ENCODE measurements at regions not wholly inside any gene's neighbourhood (a gene's known extent, or its start where the extent isn't known, plus 50 kb on each side); places are given as distances from the start of the nearest gene placed in this dataset.
A peak's percentile ranks its signal among the peaks of the same experiment; 100 is the strongest.
"Not testable (repeated sequence)": the region's sequence is repeated elsewhere in the genome, so short reads cannot be mapped to it uniquely, and the experiment has no call there.

- H3K4me1 Mint-ChIP-seq (ENCODE audit: low read depth): peaks cover 3% of the 10 kb centered on the region
- no peak overlapping the region for H3K27ac Mint-ChIP-seq
- H3K27me3 Mint-ChIP-seq: no peaks in the 10 kb centered on the region
- no peaks in the 10 kb centered on the region for H3K36me3 Mint-ChIP-seq
- no peaks in the 10 kb centered on the region for H3K9me3 Mint-ChIP-seq (ENCODE audit: low read depth)
- H3K4me3 Mint-ChIP-seq: no peak overlapping the region
These were observed 80.6 kb upstream of the HMCN1 start for GRCh38 chr1:185653615-185654014.

DNA sequence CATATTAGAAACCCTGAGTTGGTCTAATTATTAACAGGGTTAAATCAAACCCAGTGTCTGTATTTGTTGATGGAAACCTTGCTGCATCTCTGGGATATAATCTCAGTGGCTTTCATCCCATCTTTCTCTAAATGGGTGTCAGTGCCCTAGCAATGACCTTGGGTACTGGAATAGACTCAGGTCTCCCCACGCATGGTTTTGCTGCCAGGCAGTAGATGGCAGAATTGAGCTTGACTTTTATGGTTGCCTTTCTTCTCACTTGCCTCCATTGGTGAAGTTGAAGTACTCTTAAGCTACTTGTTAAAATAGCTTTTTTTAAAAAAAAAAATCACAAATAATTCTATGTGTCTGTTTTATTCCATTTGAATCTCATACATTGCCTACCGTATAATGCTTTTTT lies 81.8 kb upstream of the HMCN1 start:
- H3K27ac Mint-ChIP-seq: no peak overlapping the region
- no peak overlapping the region for H3K4me3 Mint-ChIP-seq
- no peaks in the 10 kb centered on the region for H3K36me3 Mint-ChIP-seq
- no peaks in the 10 kb centered on the region for H3K27me3 Mint-ChIP-seq
- no peaks in the 10 kb centered on the region for H3K9me3 Mint-ChIP-seq (ENCODE audit: low read depth)
- H3K4me1 Mint-ChIP-seq (ENCODE audit: low read depth): peaks cover 16% of the 10 kb centered on the region

DNA sequence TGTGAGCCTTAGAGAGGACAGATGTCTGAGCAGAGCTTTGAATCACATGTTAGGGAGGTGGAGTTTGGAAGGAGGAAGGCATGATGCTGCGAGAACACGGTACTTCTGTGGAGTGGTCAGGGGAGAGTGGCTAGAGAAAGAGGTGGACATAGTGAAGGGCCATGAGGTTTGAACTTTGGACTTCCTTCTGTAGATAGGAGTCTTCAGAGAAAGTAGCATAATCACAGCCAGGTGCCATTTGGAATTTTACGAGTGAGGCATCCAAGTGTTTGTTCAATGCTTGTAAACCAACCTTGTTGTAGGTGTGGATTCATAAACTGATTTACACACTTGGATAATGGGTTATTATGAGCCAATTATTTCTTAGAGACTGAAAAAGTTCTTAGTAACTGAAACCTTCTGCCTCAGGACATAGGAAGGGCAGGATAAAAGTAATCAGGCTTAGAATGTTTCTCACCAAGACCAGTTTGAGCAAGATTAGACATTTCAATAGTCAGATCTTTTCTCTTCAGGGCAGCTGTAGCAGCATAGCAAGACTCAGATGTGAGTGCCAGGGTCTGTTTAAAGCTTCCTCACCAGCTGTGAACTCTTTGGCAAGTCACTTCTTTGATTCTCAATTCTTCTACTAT lies 83.5 kb upstream of the HMCN1 start:
- Mint-ChIP-seq H3K4me3 (no peak overlapping the region), H3K27me3 (no peaks in the 10 kb centered on the region), H3K4me1 (ENCODE audit: low read depth) (peaks cover 32% of the 10 kb centered on the region), H3K27ac (peak overlapping the region; percentile 23), H3K36me3 (no peaks in the 10 kb centered on the region), H3K9me3 (ENCODE audit: low read depth) (no peaks in the 10 kb centered on the region)

- peaks cover 5% of the 10 kb centered on the region for H3K36me3 Mint-ChIP-seq
- no peaks in the 10 kb centered on the region for H3K9me3 Mint-ChIP-seq (ENCODE audit: low read depth)
- H3K27me3 Mint-ChIP-seq: no peaks in the 10 kb centered on the region
- no peak overlapping the region for H3K27ac Mint-ChIP-seq
- H3K4me3 Mint-ChIP-seq: no peak overlapping the region
- peaks cover 42% of the 10 kb centered on the region for H3K4me1 Mint-ChIP-seq (ENCODE audit: low read depth)
These were observed 85.2 kb upstream of the HMCN1 start for GRCh38 chr1:185648858-185649589.

- H3K4me3 Mint-ChIP-seq: peak overlapping the region; percentile 56
- not testable (repeated sequence) for H3K9me3 Mint-ChIP-seq (ENCODE audit: low read depth); H3K36me3 Mint-ChIP-seq; H3K27me3 Mint-ChIP-seq
- H3K4me1 Mint-ChIP-seq (ENCODE audit: low read depth): peaks cover 42% of the 10 kb centered on the region
- H3K27ac Mint-ChIP-seq: peak overlapping the region; percentile 61
These were observed 86.5 kb upstream of the HMCN1 start for GRCh38 chr1:185647597-185648267.

- peaks cover 42% of the 10 kb centered on the region for H3K4me1 Mint-ChIP-seq (ENCODE audit: low read depth)
- H3K27ac Mint-ChIP-seq: peak overlapping the region; percentile 28
- H3K4me3 Mint-ChIP-seq: no peak overlapping the region
These were observed 87.9 kb upstream of the HMCN1 start for GRCh38 chr1:185646202-185646683.

DNA sequence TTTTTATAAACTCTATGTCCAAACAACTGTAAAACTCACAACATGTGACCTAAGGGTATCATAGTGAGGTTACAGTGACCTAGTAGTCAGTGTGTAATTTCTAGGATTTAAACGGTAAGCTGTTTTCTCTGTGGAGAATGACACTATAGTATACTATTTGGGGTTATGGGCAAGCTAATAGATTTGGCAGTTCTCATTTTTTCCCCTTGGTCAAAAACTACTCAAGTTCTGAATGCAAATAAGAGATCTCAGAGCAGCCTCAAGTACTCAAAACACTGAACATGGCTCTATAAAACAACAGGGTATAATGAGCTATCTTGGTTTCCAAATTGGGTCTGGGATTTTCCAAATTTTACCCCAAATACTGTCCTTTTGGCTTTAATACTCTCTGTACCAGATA lies 88.5 kb upstream of the HMCN1 start:
- Mint-ChIP-seq H3K9me3 (ENCODE audit: low read depth) (no peaks in the 10 kb centered on the region), H3K27ac (no peak overlapping the region), H3K4me1 (ENCODE audit: low read depth) (peaks cover 42% of the 10 kb centered on the region), H3K36me3 (peaks cover 9% of the 10 kb centered on the region), H3K4me3 (no peak overlapping the region), H3K27me3 (no peaks in the 10 kb centered on the region)

More at GRCh38 chr1:185646202-185646683, 87.9 kb upstream of the HMCN1 start:
- Mint-ChIP-seq H3K9me3 (ENCODE audit: low read depth) (no peaks in the 10 kb centered on the region), H3K36me3 (peaks cover 7% of the 10 kb centered on the region), H3K27me3 (no peaks in the 10 kb centered on the region)

- Mint-ChIP-seq H3K27ac (no peak overlapping the region), H3K4me3 (no peak overlapping the region), H3K36me3 (peaks cover 9% of the 10 kb centered on the region), H3K9me3 (ENCODE audit: low read depth) (no peaks in the 10 kb centered on the region), H3K27me3 (no peaks in the 10 kb centered on the region), H3K4me1 (ENCODE audit: low read depth) (peaks cover 39% of the 10 kb centered on the region)
These were observed 89.0 kb upstream of the HMCN1 start for GRCh38 chr1:185645162-185645640.

DNA sequence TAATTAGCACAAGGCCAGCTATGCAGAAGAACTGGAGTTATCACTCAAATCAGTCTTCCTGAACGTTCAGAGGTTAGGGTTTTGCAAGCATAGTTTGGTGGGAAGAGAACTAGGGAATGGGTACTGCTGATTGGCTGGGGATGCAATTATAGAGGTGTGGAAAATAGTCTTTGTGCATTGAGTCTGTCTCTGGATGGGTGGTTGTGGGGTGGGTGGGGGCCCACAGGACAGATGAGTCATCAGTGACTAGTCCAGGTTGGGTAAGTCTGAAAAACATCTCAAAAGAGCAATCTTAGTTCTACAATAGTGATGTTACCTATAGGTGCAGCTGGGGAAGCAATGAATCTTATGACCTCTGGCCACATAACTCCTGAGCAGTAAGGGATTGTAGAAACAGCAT lies 89.7 kb upstream of the HMCN1 start:
- no peaks in the 10 kb centered on the region for H3K9me3 Mint-ChIP-seq (ENCODE audit: low read depth)
- peaks cover 39% of the 10 kb centered on the region for H3K4me1 Mint-ChIP-seq (ENCODE audit: low read depth)
- peak overlapping the region; percentile 11 for H3K27ac Mint-ChIP-seq
- no peaks in the 10 kb centered on the region for H3K27me3 Mint-ChIP-seq
- peaks cover 9% of the 10 kb centered on the region for H3K36me3 Mint-ChIP-seq
- no peak overlapping the region for H3K4me3 Mint-ChIP-seq

DNA sequence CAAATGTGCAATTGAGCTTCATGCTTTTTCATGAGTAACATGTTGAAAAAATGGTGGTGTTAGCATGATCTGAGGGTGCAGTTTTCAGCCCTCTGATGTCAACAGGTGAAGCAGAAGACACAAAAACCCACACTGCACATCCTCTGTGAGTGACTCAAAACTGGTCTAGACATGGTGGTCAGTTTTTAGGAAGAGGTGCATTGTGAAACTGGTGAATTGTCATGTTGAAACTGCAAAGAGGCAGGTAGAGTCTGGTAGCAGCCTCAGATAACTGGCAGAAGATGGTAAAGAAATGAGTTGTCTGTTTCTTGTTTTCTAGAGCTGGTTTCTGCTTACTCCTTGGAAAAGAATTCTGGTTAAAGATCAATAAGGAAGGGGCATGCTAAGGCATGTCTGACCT lies 97.3 kb upstream of the HMCN1 start:
- Mint-ChIP-seq H3K36me3 (peaks cover 12% of the 10 kb centered on the region), H3K27me3 (no peaks in the 10 kb centered on the region), H3K4me3 (no peak overlapping the region), H3K9me3 (ENCODE audit: low read depth) (peaks cover 13% of the 10 kb centered on the region), H3K27ac (no peak overlapping the region), H3K4me1 (ENCODE audit: low read depth) (peaks cover 3% of the 10 kb centered on the region)

DNA sequence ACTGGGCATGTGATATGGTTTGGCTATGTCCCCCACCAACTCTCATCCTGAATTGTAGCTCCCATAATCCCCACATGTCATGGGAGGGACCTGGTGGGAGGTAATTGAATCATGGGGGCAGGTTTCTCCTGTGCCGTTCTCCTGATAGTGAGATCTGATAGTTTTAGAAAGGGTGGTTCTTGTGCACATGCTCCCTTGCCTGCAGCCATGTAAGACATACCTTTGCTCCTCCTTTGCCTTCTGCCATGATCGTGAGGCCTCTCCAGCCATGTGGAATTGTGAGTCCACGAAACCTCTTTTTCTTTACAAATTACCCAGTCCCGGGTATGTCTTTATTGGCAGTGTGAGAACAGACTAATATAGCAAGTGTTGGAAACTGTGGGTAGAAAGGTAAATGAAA lies 99.5 kb upstream of the HMCN1 start:
- H3K27ac Mint-ChIP-seq: no peak overlapping the region
- no peak overlapping the region for H3K4me3 Mint-ChIP-seq
- peaks cover 13% of the 10 kb centered on the region for H3K9me3 Mint-ChIP-seq (ENCODE audit: low read depth)
- H3K27me3 Mint-ChIP-seq: no peaks in the 10 kb centered on the region
- H3K4me1 Mint-ChIP-seq (ENCODE audit: low read depth): peaks cover 3% of the 10 kb centered on the region
- peaks cover 10% of the 10 kb centered on the region for H3K36me3 Mint-ChIP-seq

DNA sequence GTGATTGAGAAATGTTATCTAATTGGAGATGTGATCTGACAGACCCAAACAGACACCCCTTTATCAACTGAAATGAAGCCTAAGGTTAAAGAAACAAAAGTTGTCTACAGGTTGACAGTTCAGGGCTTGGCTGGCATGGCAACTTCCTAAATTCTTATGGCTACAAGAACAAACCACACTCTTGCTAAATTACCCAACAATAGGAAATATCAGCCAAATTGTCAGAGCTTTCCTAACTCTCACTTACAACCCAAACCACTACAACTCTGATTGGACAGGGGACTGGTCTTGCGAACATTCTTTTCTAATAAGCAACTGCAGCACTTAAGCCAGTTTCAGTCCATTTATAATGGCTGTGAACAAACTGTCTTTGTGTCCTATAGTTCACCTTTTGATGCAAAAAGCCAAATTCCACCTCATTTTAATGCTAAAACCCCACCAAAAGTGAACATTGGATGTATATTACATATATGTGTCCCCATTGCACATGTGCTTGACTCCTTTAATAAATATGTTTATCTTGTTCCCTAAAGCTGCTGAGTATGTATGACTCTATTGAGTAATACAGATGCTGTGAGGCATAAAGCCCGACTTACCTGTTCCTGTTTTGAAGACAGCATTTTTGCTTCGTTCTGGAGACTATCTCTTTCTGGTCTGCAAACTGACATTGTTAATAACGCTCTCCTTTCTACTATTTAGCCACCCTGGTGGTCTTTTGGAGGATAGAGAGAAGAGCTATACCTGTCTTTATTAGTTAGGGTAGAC lies 101.3 kb upstream of the HMCN1 start:
- H3K36me3 Mint-ChIP-seq: peaks cover 7% of the 10 kb centered on the region
- H3K4me3 Mint-ChIP-seq: no peak overlapping the region
- H3K27me3 Mint-ChIP-seq: no peaks in the 10 kb centered on the region
- peaks cover 3% of the 10 kb centered on the region for H3K4me1 Mint-ChIP-seq (ENCODE audit: low read depth)
- H3K27ac Mint-ChIP-seq: no peak overlapping the region
- H3K9me3 Mint-ChIP-seq (ENCODE audit: low read depth): peaks cover 7% of the 10 kb centered on the region

- Mint-ChIP-seq H3K27me3 (no peaks in the 10 kb centered on the region), H3K36me3 (peaks cover 4% of the 10 kb centered on the region), H3K9me3 (ENCODE audit: low read depth) (peaks cover 7% of the 10 kb centered on the region), H3K4me3 (no peak overlapping the region), H3K27ac (no peak overlapping the region), H3K4me1 (ENCODE audit: low read depth) (no peaks in the 10 kb centered on the region)
These were observed 102.3 kb upstream of the HMCN1 start for GRCh38 chr1:185631843-185632242.

DNA sequence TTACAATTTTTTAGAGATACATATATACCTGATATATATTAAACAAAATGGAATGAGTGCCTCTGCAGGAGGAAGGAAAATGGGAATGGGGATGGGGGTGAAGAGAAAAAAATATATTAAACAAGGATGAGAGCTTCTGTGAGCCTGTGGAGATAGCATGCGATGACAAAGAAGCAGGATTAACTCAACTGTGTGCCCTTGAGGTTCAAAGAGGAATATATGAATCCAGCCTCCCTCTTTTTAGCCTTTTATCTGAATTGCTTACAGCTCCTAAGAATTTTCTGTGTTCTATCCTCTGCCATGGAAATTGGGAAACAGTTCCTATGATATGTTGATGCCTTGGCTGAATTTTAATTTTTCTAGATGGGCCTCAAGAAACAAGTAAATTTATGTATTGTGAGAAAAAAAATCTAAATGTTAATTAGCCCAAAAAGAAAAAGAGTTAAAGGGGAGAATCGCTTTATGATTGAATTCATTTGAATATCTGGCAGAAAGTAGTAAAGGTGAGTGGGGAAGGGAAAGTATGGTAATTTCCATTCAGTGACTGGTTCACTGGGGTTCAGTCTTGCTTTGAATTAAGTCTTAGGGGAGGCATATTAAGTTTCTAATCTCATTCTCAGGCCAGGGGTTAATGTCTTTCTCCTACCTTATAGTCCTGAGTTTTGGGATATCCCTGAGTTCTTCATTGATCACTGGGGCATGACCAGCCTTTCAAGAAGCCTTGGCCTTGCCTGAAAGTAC lies 106.3 kb upstream of the HMCN1 start:
- Mint-ChIP-seq H3K27ac (no peak overlapping the region), H3K4me1 (ENCODE audit: low read depth) (no peaks in the 10 kb centered on the region), H3K4me3 (no peak overlapping the region)

More for the DNA sequence above, 106.3 kb upstream of the HMCN1 start:
- no peaks in the 10 kb centered on the region for H3K9me3 Mint-ChIP-seq (ENCODE audit: low read depth)
- no peaks in the 10 kb centered on the region for H3K36me3 Mint-ChIP-seq
- no peaks in the 10 kb centered on the region for H3K27me3 Mint-ChIP-seq

Data from activated naive CD8-positive, alpha-beta T cell (primary cell).